ENCODE measurements at regions not wholly inside any gene's neighbourhood (a gene's known extent, or its start where the extent isn't known, plus 50 kb on each side); places are given as distances from the start of the nearest gene placed in this dataset.

GRCh38 chr18:32884543-32884942 lies 111.7 kb upstream of the KLHL14 start:
- ChIA-PET CTCF (no interaction called here), POLR2A (no interaction called here)
- no peaks in the 10 kb centered on the region for H3K27me3 Mint-ChIP-seq
- no peaks in the 10 kb centered on the region for H3K27me3 ChIP-seq (ENCODE audit: control insufficient read depth in 2 of 2, insufficient read depth in 2 of 2, low read length in 2 of 2)
- no peaks in the 10 kb centered on the region for H3K9me3 ChIP-seq (ENCODE audit: control insufficient read depth in 2 of 3, low read length in 3 of 3)
- H3K9me3 Mint-ChIP-seq, result peaks cover 0 to 21% (median 1%) of the 10 kb centered on the region in 11 donors
- ATAC-seq, result peak; percentile 54
- intact Hi-C loops (cut with micrococcal nuclease), result loop anchor here in 1 of 2 donors (10.0 kb wide), 1 partner anchor 60 kb away; no protein-coding TSS in a partner anchor
- H3K36me3 Mint-ChIP-seq, result peaks cover 0 to 3% (median 0%) of the 10 kb centered on the region in 5 donors
- no peak overlapping the region for H3K4me3 ChIP-seq (ENCODE audit: low read length)
- H3K4me1 ChIP-seq (ENCODE audit: control insufficient read depth in 2 of 2, insufficient read depth in 2 of 2, low read length in 2 of 2), result no peaks in the 10 kb centered on the region
- H3K27ac ChIP-seq (ENCODE audit: low read depth, low read length), result no peak overlapping the region
- no peak overlapping the region for H3K4me3 Mint-ChIP-seq
- no peak for DNase-seq
- H3K4me1 Mint-ChIP-seq, result no peaks in the 10 kb centered on the region
- no peaks in the 10 kb centered on the region for H3K36me3 ChIP-seq (ENCODE audit: control insufficient read depth in 2 of 3, insufficient read depth in 3 of 3, low read length in 3 of 3)
- no peak overlapping the region for H3K27ac Mint-ChIP-seq

- H3K27me3 ChIP-seq (ENCODE audit: control insufficient read depth in 2 of 2, insufficient read depth in 2 of 2, low read length in 2 of 2), result no peaks in the 10 kb centered on the region
- no peaks in the 10 kb centered on the region for H3K4me1 ChIP-seq (ENCODE audit: control insufficient read depth in 2 of 2, insufficient read depth in 2 of 2, low read length in 2 of 2)
- ATAC-seq, result no peak
- no peak overlapping the region for H3K27ac ChIP-seq (ENCODE audit: low read depth, low read length)
- DNase-seq, result no peak
- H3K9me3 Mint-ChIP-seq, result peaks cover 0 to 29% (median 4%) of the 10 kb centered on the region in 11 donors
- H3K9me3 ChIP-seq (ENCODE audit: control insufficient read depth in 2 of 3, low read length in 3 of 3), result no peaks in the 10 kb centered on the region
- POLR2A ChIA-PET, result no interaction called here
- peaks cover 0 to 8% (median 0%) of the 10 kb centered on the region in 5 donors for H3K36me3 Mint-ChIP-seq
- no peak overlapping the region for H3K4me3 ChIP-seq (ENCODE audit: low read length)
- intact Hi-C loops (cut with micrococcal nuclease), result loop anchor here in 1 of 2 donors (10.0 kb wide), 1 partner anchor 64 kb away; no protein-coding TSS in a partner anchor
- H3K4me3 Mint-ChIP-seq, result no peak overlapping the region
- H3K36me3 ChIP-seq (ENCODE audit: control insufficient read depth in 2 of 3, insufficient read depth in 3 of 3, low read length in 3 of 3), result no peaks in the 10 kb centered on the region
- no peaks in the 10 kb centered on the region for H3K27me3 Mint-ChIP-seq
- CTCF ChIA-PET, result no interaction called here
- no peaks in the 10 kb centered on the region for H3K4me1 Mint-ChIP-seq
- no peak overlapping the region for H3K27ac Mint-ChIP-seq
Observed at GRCh38 chr18:32881009-32881408, 108.2 kb upstream of the KLHL14 start.

- Mint-ChIP-seq H3K27ac (no peak overlapping the region), H3K36me3 (peaks cover 0 to 5% (median 0%) of the 10 kb centered on the region in 5 donors), H3K27me3 (no peaks in the 10 kb centered on the region), H3K4me3 (no peak overlapping the region), H3K4me1 (no peaks in the 10 kb centered on the region), H3K9me3 (peaks cover 0 to 25% (median 4%) of the 10 kb centered on the region in 11 donors)
- no peaks in the 10 kb centered on the region for H3K4me1 ChIP-seq (ENCODE audit: control insufficient read depth in 2 of 2, insufficient read depth in 2 of 2, low read length in 2 of 2)
- no peak for ATAC-seq
- no peak overlapping the region for H3K4me3 ChIP-seq (ENCODE audit: low read length)
- H3K36me3 ChIP-seq (ENCODE audit: control insufficient read depth in 2 of 3, insufficient read depth in 3 of 3, low read length in 3 of 3), result no peaks in the 10 kb centered on the region
- no peaks in the 10 kb centered on the region for H3K9me3 ChIP-seq (ENCODE audit: control insufficient read depth in 2 of 3, low read length in 3 of 3)
- H3K27me3 ChIP-seq (ENCODE audit: control insufficient read depth in 2 of 2, insufficient read depth in 2 of 2, low read length in 2 of 2), result no peaks in the 10 kb centered on the region
- CTCF ChIA-PET, result no interaction called here
- intact Hi-C loops (cut with micrococcal nuclease), result no loop called here
- no peak for DNase-seq
- POLR2A ChIA-PET, result no interaction called here
- H3K27ac ChIP-seq (ENCODE audit: low read depth, low read length), result no peak overlapping the region
Observed at GRCh38 chr18:32879497-32879896, 106.7 kb upstream of the KLHL14 start.

GRCh38 chr18:32878436-32878835 lies 105.6 kb upstream of the KLHL14 start:
- Histone ChIP-seq H3K9me3 (ENCODE audit: control insufficient read depth in 2 of 3, low read length in 3 of 3) (no peaks in the 10 kb centered on the region), H3K36me3 (ENCODE audit: control insufficient read depth in 2 of 3, insufficient read depth in 3 of 3, low read length in 3 of 3) (no peaks in the 10 kb centered on the region), H3K4me3 (ENCODE audit: low read length) (no peak overlapping the region), H3K27ac (ENCODE audit: low read depth, low read length) (no peak overlapping the region), H3K4me1 (ENCODE audit: control insufficient read depth in 2 of 2, insufficient read depth in 2 of 2, low read length in 2 of 2) (no peaks in the 10 kb centered on the region), H3K27me3 (ENCODE audit: control insufficient read depth in 2 of 2, insufficient read depth in 2 of 2, low read length in 2 of 2) (no peaks in the 10 kb centered on the region)
- no peak for DNase-seq
- intact Hi-C loops (cut with micrococcal nuclease), result no loop called here
- Mint-ChIP-seq H3K4me1 (no peaks in the 10 kb centered on the region), H3K4me3 (no peak overlapping the region), H3K36me3 (peaks cover 0 to 5% (median 0%) of the 10 kb centered on the region in 5 donors), H3K27me3 (no peaks in the 10 kb centered on the region), H3K9me3 (peaks cover 0 to 25% (median 5%) of the 10 kb centered on the region in 11 donors), H3K27ac (no peak overlapping the region)
- CTCF ChIA-PET, result no interaction called here
- ATAC-seq, result no peak
- POLR2A ChIA-PET, result no interaction called here

- Histone ChIP-seq H3K4me3 (ENCODE audit: low read length) (no peak overlapping the region), H3K9me3 (ENCODE audit: control insufficient read depth in 2 of 3, low read length in 3 of 3) (no peaks in the 10 kb centered on the region), H3K27me3 (ENCODE audit: control insufficient read depth in 2 of 2, insufficient read depth in 2 of 2, low read length in 2 of 2) (no peaks in the 10 kb centered on the region), H3K36me3 (ENCODE audit: control insufficient read depth in 2 of 3, insufficient read depth in 3 of 3, low read length in 3 of 3) (no peaks in the 10 kb centered on the region), H3K4me1 (ENCODE audit: control insufficient read depth in 2 of 2, insufficient read depth in 2 of 2, low read length in 2 of 2) (no peaks in the 10 kb centered on the region), H3K27ac (ENCODE audit: low read depth, low read length) (no peak overlapping the region)
- H3K4me1 Mint-ChIP-seq, result no peaks in the 10 kb centered on the region
- CTCF ChIA-PET, result no interaction called here
- intact Hi-C loops (cut with micrococcal nuclease), result no loop called here
- H3K36me3 Mint-ChIP-seq, result peaks cover 0 to 5% (median 0%) of the 10 kb centered on the region in 5 donors
- H3K9me3 Mint-ChIP-seq, result peaks cover 0 to 25% (median 5%) of the 10 kb centered on the region in 11 donors
- no peak overlapping the region for H3K4me3 Mint-ChIP-seq
- POLR2A ChIA-PET, result no interaction called here
- H3K27me3 Mint-ChIP-seq, result peaks cover 0 to 2% (median 0%) of the 10 kb centered on the region in 5 donors
- DNase-seq (no peak), ATAC-seq (no peak)
- no peak overlapping the region for H3K27ac Mint-ChIP-seq
Observed at GRCh38 chr18:32877371-32877770, 104.5 kb upstream of the KLHL14 start.

GRCh38 chr18:32875625-32876024 lies 102.8 kb upstream of the KLHL14 start:
- Mint-ChIP-seq H3K27ac (no peak overlapping the region), H3K36me3 (peaks cover 0 to 8% (median 0%) of the 10 kb centered on the region in 5 donors), H3K4me1 (no peaks in the 10 kb centered on the region), H3K9me3 (peaks cover 0 to 22% (median 4%) of the 10 kb centered on the region in 11 donors), H3K27me3 (peaks cover 0 to 9% (median 0%) of the 10 kb centered on the region in 5 donors), H3K4me3 (no peak overlapping the region)
- no peak overlapping the region for H3K4me3 ChIP-seq (ENCODE audit: low read length)
- CTCF ChIA-PET, result interaction anchor here (0.6 kb wide), 1 partner anchor 53 kb away, joined by 3 read pairs; no protein-coding TSS in a partner anchor
- H3K27ac ChIP-seq (ENCODE audit: low read depth, low read length), result no peak overlapping the region
- DNase-seq (no peak), ATAC-seq (no peak)
- no peaks in the 10 kb centered on the region for H3K27me3 ChIP-seq (ENCODE audit: control insufficient read depth in 2 of 2, insufficient read depth in 2 of 2, low read length in 2 of 2)
- no peaks in the 10 kb centered on the region for H3K36me3 ChIP-seq (ENCODE audit: control insufficient read depth in 2 of 3, insufficient read depth in 3 of 3, low read length in 3 of 3)
- intact Hi-C loops (cut with micrococcal nuclease), result no loop called here
- POLR2A ChIA-PET, result no interaction called here
- H3K9me3 ChIP-seq (ENCODE audit: control insufficient read depth in 2 of 3, low read length in 3 of 3), result no peaks in the 10 kb centered on the region
- no peaks in the 10 kb centered on the region for H3K4me1 ChIP-seq (ENCODE audit: control insufficient read depth in 2 of 2, insufficient read depth in 2 of 2, low read length in 2 of 2)

GRCh38 chr18:32871786-32872185 lies 99.0 kb upstream of the KLHL14 start:
- POLR2A ChIA-PET, result no interaction called here
- no peaks in the 10 kb centered on the region for H3K9me3 ChIP-seq (ENCODE audit: control insufficient read depth in 2 of 3, low read length in 3 of 3)
- H3K4me3 ChIP-seq (ENCODE audit: low read length), result no peak overlapping the region
- no peak overlapping the region for H3K27ac ChIP-seq (ENCODE audit: low read depth, low read length)
- Mint-ChIP-seq H3K27me3 (peaks cover 0 to 9% (median 0%) of the 10 kb centered on the region in 5 donors), H3K36me3 (peaks cover 0 to 3% (median 0%) of the 10 kb centered on the region in 5 donors), H3K4me1 (no peaks in the 10 kb centered on the region), H3K4me3 (no peak overlapping the region), H3K27ac (no peak overlapping the region), H3K9me3 (peaks cover 0 to 12% (median 3%) of the 10 kb centered on the region in 11 donors)
- no peak for ATAC-seq
- no peaks in the 10 kb centered on the region for H3K36me3 ChIP-seq (ENCODE audit: control insufficient read depth in 2 of 3, insufficient read depth in 3 of 3, low read length in 3 of 3)
- no peaks in the 10 kb centered on the region for H3K27me3 ChIP-seq (ENCODE audit: control insufficient read depth in 2 of 2, insufficient read depth in 2 of 2, low read length in 2 of 2)
- no peak for DNase-seq
- intact Hi-C loops (cut with micrococcal nuclease), result no loop called here
- CTCF ChIA-PET, result no interaction called here
- H3K4me1 ChIP-seq (ENCODE audit: control insufficient read depth in 2 of 2, insufficient read depth in 2 of 2, low read length in 2 of 2), result no peaks in the 10 kb centered on the region
